K562 (cell line): ENCODE measurements at regions not wholly inside any gene's neighbourhood (a gene's known extent, or its start where the extent isn't known, plus 50 kb on each side); places are given as distances from the start of the nearest gene placed in this dataset.

ENCODE experiments used
- CREB5 ChIP-seq: fragments of 250-450 bp; sonication (Bioruptor Pico); IDR thresholded peaks from 2 replicates; pipeline ENCODE4 v1.5.0; 2020; ENCODE audit warnings: mild to moderate bottlenecking
- HMG20B ChIP-seq: fragments of 250-450 bp; sonication (Bioruptor Pico); IDR thresholded peaks from 2 replicates; pipeline ENCODE4 v1.5.0; 2021; ENCODE audit warnings: mild to moderate bottlenecking
- POLR3A ChIP-seq: IDR thresholded peaks from 2 replicates; pipeline ENCODE4 v1.6.1; 2011; ENCODE audit warnings: borderline replicate concordance, mild to moderate bottlenecking, moderate library complexity; ENCODE audit not compliant: insufficient read length, insufficient read depth; ENCODE audit errors: extremely low read depth
- PRPF4 ChIP-seq: fragments of 200-400 bp; formaldehyde crosslinking; IDR thresholded peaks from one replicate; pipeline ENCODE4 v1.6.1; 2017; ENCODE audit warnings: low read length, low read depth, mild to moderate bottlenecking; ENCODE audit not compliant: insufficient read depth, poor library complexity, severe bottlenecking
- ZBTB11 ChIP-seq, 3 experiments: fragments of 200-800 bp in 1 of 3; fragments of 250-450 bp in 1 of 3; fragments of 450-650 bp in 1 of 3; sonication (Bioruptor Pico) in 1 of 3; sonication (Bioruptor generic) in 1 of 3; formaldehyde crosslinking in 1 of 3; IDR thresholded peaks; 2 replicates each; pipeline versions ENCODE4 v1.6.1 to v1.8.0; 2016 to 2022; ENCODE audit warnings: mild to moderate bottlenecking in 2 of 3, missing genetic modification characterization in 2 of 3, missing compliant biosample characterization in 1 of 3, moderate library complexity in 1 of 3
- ZBTB17 ChIP-seq: fragments of 450-650 bp; formaldehyde crosslinking; IDR thresholded peaks from 2 replicates; pipeline ENCODE4 v1.4.0; 2020; ENCODE audit warnings: mild to moderate bottlenecking
- ZBTB5 ChIP-seq: fragments of 450-650 bp; IDR thresholded peaks from 2 replicates; pipeline ENCODE4 v1.6.1; 2017; ENCODE audit warnings: antibody characterized with exemption
- ZBTB7A ChIP-seq: IDR thresholded peaks from 2 replicates; pipeline ENCODE4 v1.6.1; 2011; ENCODE audit warnings: low read depth, mild to moderate bottlenecking, low read length, moderate library complexity, borderline replicate concordance; ENCODE audit not compliant: control insufficient read depth

- TF ChIP-seq PRPF4 = no peak
- TF ChIP-seq CREB5 = no peak
- no peak for TF ChIP-seq ZBTB17 (CRISPR knock-in tag)
- no peak for TF ChIP-seq POLR3A
- TF ChIP-seq ZBTB5 = no peak
- no peak for TF ChIP-seq ZBTB7A
- TF ChIP-seq HMG20B (CRISPR knock-in tag) = no peak
- no peak for TF ChIP-seq ZBTB11 (CRISPR knock-in tag; IDR thresholded peaks at IDR 0.05)
Measured at GRCh38 chr2:228731517-228731916, 539.6 kb downstream of the PID1 start (continued).
